Effector memory CD4-positive, alpha-beta T cell (primary cell): ENCODE measurements at regions not wholly inside any gene's neighbourhood (a gene's known extent, or its start where the extent isn't known, plus 50 kb on each side); places are given as distances from the start of the nearest gene placed in this dataset.
"Not testable (repeated sequence)": the region's sequence is repeated elsewhere in the genome, so short reads cannot be mapped to it uniquely, and the experiment has no call there.

Experiments
- DNase-seq, 3 donors: peaks; one replicate each; pipeline ENCODE4 v3.0.0-alpha.2; 2020
- H3K27ac ChIP-seq: 2 replicates; pipeline ENCODE4 v1.7.0; 2013; ENCODE audit warnings: mild to moderate bottlenecking, low read length, moderate library complexity; ENCODE audit not compliant: insufficient read depth, poor library complexity, severe bottlenecking
- H3K27me3 ChIP-seq: replicated peaks from 2 replicates; pipeline ENCODE4 v1.7.0; 2013; ENCODE audit warnings: mild to moderate bottlenecking, low read length; ENCODE audit not compliant: insufficient read depth, control insufficient read depth, poor library complexity, severe bottlenecking
- H3K36me3 ChIP-seq: 2 replicates; pipeline ENCODE4 v1.7.0; 2013; ENCODE audit warnings: mild to moderate bottlenecking, low read length, moderate library complexity; ENCODE audit not compliant: control insufficient read depth, insufficient read depth
- H3K4me1 ChIP-seq: 2 replicates; pipeline ENCODE4 v1.7.0; 2013; ENCODE audit warnings: low read length, mild to moderate bottlenecking; ENCODE audit not compliant: control insufficient read depth, insufficient read depth, poor library complexity, severe bottlenecking
- H3K4me3 ChIP-seq: 2 replicates; pipeline ENCODE4 v1.7.0; 2013; ENCODE audit warnings: low read length, low read depth, mild to moderate bottlenecking; ENCODE audit not compliant: insufficient read depth, poor library complexity, severe bottlenecking
- H3K9me3 ChIP-seq: 2 replicates; pipeline ENCODE4 v1.7.0; 2013; ENCODE audit warnings: mild to moderate bottlenecking, low read length, moderate library complexity; ENCODE audit not compliant: control insufficient read depth

DNA sequence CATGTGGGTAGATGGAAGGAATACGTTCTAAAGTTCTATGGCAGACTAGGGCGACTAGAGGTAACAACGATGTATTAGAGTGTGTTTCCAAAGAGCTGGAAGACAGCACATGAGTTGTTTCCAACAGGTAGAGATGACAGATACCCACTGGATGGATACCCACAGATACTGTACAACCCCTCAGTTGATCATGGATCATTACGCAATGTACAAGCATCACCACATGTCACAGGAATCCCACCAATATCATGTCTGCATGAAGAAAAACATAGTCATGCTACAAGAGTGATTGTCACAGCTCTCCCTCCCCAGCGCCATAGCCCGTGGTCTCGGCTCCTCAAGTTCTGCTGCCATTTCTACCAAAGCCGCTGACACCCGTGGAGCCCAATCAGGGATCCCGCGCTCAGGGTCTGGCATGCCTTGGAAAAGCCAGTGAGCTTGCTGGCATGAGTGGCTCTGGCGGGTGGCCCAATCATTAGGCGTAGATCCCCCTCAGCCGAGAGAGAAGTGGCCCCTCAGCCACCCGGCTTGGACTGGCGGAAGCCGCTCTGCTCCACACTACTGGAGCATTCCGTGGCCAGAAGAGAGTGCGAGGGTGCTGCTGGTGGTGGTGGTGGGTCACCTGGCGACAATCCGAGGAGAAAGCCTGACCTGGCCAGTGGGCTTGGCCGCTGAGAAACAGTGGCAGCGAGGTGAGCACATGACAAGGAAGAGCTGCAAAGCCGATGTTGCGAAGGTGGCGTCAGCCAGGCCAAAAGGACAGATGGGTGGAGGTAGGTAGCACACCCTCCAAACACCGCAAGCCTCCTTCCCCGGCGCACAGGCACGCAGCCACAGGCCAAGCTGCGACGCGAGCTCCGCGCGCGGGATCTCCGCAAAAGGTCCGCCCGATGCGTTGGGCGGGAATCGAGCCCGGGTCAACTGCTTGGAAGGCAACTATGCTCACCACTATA lies 65.7 kb upstream of the FCGR2A start:
- no peaks in the 10 kb centered on the region for H3K36me3 ChIP-seq
- H3K4me1 ChIP-seq = peaks cover 5% of the 10 kb centered on the region
- H3K4me3 ChIP-seq = peak overlapping the region; percentile 35
- no peaks in the 10 kb centered on the region for H3K9me3 ChIP-seq
- H3K27me3 ChIP-seq = peaks cover 14% of the 10 kb centered on the region
- no peak overlapping the region for H3K27ac ChIP-seq
- no peak for DNase-seq

- not testable (repeated sequence) for H3K4me1 ChIP-seq, H3K27ac ChIP-seq, DNase-seq, H3K4me3 ChIP-seq, H3K36me3 ChIP-seq, H3K9me3 ChIP-seq
- peaks cover 12% of the 10 kb centered on the region for H3K27me3 ChIP-seq
Observed at GRCh38 chr1:161433191-161433590, 65.5 kb upstream of the CFAP126 start.

DNA sequence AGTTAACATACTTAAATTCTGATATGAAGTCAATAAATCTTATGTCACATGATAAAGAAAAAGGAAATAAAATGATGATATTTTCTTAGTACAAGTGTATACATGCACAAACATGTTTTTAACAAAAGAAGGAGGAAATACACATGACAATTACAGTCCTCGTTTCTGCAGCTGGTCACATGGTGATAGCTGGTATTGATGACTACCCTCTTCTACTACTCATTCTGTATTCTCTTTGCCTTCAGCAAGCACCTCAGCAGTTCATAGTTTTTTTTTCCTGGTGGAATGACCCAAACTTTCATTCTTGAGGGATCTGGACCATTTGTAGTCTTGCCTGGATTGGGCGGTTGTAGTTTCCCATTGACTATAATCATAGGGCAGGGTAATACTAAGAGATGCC lies 64.4 kb upstream of the CFAP126 start:
- Histone ChIP-seq H3K36me3 (no peaks in the 10 kb centered on the region), H3K27me3 (peaks cover 12% of the 10 kb centered on the region), H3K4me1 (no peaks in the 10 kb centered on the region), H3K4me3 (no peak overlapping the region), H3K27ac (no peak overlapping the region), H3K9me3 (no peaks in the 10 kb centered on the region)
- no peak for DNase-seq

DNA sequence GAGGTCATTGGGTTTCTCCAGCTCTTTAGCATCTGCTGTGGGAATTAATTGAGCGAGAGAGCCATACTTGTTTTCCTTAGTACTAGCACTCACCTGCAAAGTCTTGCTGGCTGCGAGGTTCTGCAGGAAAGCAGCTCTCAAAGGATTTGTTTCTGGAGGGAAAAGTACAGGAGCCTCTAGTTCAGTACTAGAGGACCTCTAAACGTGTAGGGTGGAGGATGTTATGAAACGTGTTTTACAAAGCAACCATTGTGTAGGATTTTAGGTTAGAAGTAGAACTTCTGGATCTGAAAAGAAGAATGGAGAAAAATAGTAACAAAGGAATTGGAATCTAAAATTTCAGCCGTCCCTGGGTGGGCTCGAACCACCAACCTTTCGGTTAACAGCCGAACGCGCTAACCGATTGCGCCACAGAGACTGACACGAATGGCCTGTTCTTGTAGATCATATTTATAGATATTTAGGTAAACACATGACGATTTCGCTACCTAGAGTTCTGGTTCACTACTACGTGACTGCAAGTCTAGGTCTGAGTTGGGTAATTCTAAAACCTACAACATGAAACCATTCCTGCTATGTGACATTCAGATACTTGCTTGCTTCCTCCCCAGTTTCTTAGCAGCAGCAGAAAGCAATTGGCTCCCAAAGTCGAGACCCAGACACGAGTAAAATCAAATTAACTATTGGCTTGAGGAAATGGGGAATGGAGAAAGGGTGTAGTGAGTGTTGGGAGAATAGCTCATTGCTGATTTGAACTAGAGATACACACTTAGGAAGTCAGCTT lies 60.2 kb upstream of the CFAP126 start:
- H3K27ac ChIP-seq = no peak overlapping the region
- H3K9me3 ChIP-seq = no peaks in the 10 kb centered on the region
- H3K36me3 ChIP-seq = no peaks in the 10 kb centered on the region
- no peak overlapping the region for H3K4me3 ChIP-seq
- no peak for DNase-seq
- H3K4me1 ChIP-seq = no peaks in the 10 kb centered on the region
- H3K27me3 ChIP-seq = peaks cover 12% of the 10 kb centered on the region

DNA sequence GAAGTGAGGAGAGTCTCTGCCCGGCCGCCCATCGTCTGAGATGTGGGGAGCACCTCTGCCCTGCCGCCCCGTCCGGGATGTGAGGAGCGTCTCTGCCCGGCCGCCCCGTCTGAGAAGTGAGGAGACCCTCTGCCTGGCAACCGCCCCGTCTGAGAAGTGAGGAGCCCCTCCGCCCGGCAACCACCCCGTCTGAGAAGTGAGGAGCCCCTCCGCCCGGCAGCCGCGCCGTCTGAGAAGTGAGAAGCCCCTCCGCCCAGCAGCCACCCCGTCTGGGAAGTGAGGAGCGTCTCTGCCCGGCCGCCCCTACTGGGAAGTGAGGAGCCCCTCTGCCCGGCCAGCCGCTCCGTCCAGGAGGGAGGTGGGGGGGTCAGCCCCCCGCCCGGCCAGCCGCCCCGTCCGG lies 55.2 kb upstream of the CFAP126 start:
- not testable (repeated sequence) for H3K4me1 ChIP-seq, H3K27me3 ChIP-seq, H3K9me3 ChIP-seq, H3K36me3 ChIP-seq, H3K4me3 ChIP-seq, H3K27ac ChIP-seq, DNase-seq

- Histone ChIP-seq H3K9me3 (no peaks in the 10 kb centered on the region), H3K36me3 (no peaks in the 10 kb centered on the region), H3K27ac (no peak overlapping the region), H3K4me3 (no peak overlapping the region), H3K4me1 (no peaks in the 10 kb centered on the region), H3K27me3 (peaks cover 4% of the 10 kb centered on the region)
- DNase-seq = no peak
Observed at GRCh38 chr1:161421456-161421855, 53.8 kb upstream of the CFAP126 start.

DNA sequence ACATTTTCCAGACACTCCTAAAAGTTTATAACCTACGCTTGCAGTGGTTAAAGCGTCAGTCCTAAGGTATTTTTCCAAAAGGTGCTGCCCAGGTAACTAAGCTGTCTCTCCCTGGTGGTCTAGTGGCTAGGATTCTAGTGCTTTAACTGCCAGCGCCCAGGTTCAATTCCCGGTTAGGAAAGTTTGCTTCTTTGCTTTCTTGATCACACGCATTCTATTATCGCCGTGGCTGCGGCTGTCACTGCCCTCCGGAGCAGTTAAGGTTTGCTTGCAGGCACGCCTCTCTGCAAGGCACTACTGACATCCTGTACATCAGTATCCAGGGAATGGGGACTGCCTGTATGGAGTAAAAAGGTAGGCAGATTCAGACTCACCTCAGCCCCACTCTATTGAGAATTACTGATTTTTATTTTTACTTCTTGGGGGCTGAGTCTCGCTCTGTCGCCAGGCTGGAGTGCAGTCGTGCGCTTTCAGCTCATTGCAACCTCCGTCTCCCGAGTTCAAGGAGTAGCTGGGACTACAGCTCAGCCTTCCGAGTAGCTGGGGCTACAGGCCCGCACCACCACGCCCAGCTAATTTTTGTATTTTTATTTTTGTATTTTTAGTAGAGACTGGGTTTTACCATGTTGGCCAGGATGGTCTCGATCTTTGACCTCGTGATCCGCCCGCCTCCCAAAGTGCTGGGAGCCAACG lies 53.2 kb upstream of the CFAP126 start:
- no peak for DNase-seq
- H3K27ac ChIP-seq = no peak overlapping the region
- no peaks in the 10 kb centered on the region for H3K36me3 ChIP-seq
- no peaks in the 10 kb centered on the region for H3K9me3 ChIP-seq
- H3K4me3 ChIP-seq = no peak overlapping the region
- H3K27me3 ChIP-seq = peaks cover 4% of the 10 kb centered on the region
- no peaks in the 10 kb centered on the region for H3K4me1 ChIP-seq

DNA sequence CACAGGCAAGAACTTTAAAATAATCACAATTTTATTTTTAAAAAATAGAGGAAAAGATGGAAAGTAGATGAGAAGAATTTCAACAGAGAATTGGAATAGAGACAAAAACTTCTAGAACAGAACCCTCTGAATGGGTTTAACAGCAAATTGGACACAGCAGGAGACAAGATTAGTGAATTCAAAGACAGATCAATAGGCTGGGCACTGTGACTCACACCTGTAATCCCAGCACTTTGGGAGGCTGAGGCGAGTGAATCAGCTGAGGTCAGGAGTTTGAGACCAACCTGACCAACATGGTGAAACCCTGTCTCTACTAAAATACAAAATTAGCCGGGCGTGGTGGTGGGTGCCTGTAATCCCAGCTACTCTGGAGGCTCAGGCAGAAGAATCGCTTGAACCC lies 49.9 kb upstream of the CFAP126 start:
- not testable (repeated sequence) for H3K36me3 ChIP-seq, H3K4me1 ChIP-seq, H3K27me3 ChIP-seq, H3K27ac ChIP-seq, H3K4me3 ChIP-seq, H3K9me3 ChIP-seq, DNase-seq
